ENCODE measurements at regions not wholly inside any gene's neighbourhood (a gene's known extent, or its start where the extent isn't known, plus 50 kb on each side); places are given as distances from the start of the nearest gene placed in this dataset.

- no peak for TF ChIP-seq CTCF (IDR thresholded peaks at IDR 0.05)
- no peak for TF ChIP-seq POLR2A (IDR thresholded peaks at IDR 0.05)
Observed at GRCh38 chr22:22954656-22955055, 67.0 kb downstream of the IGLL5 start.
